ENCODE measurements at regions not wholly inside any gene's neighbourhood (a gene's known extent, or its start where the extent isn't known, plus 50 kb on each side); places are given as distances from the start of the nearest gene placed in this dataset.

GRCh38 chr18:45503990-45504389 lies 111.3 kb upstream of the SLC14A2 start:
- no peaks in the 10 kb centered on the region for H3K9me2 ChIP-seq (replicated peaks; ENCODE audit: insufficient read depth, low read length)
- no peaks in the 10 kb centered on the region for H4K20me1 ChIP-seq (ENCODE audit: insufficient read depth, low read depth, low read length)
- no peaks in the 10 kb centered on the region for H3K79me2 ChIP-seq (ENCODE audit: low read length)
- H3K27me3 ChIP-seq (ENCODE audit: low read length), result no peaks in the 10 kb centered on the region
- no peaks in the 10 kb centered on the region for H3K4me1 ChIP-seq (ENCODE audit: low read length)
- no peak overlapping the region for H3K27ac ChIP-seq (ENCODE audit: low read length)
- H2AFZ ChIP-seq (ENCODE audit: low read length), result no peak overlapping the region
- H3K4me2 ChIP-seq (ENCODE audit: low read depth, low read length, poor library complexity, severe bottlenecking), result no peak overlapping the region
- no peaks in the 10 kb centered on the region for H3K36me3 ChIP-seq (ENCODE audit: insufficient read depth, low read length)
- no peak overlapping the region for H3K4me3 ChIP-seq (ENCODE audit: low read length)
- no peaks in the 10 kb centered on the region for H3K9me3 ChIP-seq (ENCODE audit: low read length)
- no peak for DNase-seq
- no peak overlapping the region for H3K9ac ChIP-seq (ENCODE audit: low read length)

- DNase-seq, result no peak
- no peaks in the 10 kb centered on the region for H3K9me3 ChIP-seq (ENCODE audit: low read length)
- no peaks in the 10 kb centered on the region for H3K79me2 ChIP-seq (ENCODE audit: low read length)
- H3K27ac ChIP-seq (ENCODE audit: low read length), result no peak overlapping the region
- no peak overlapping the region for H3K4me2 ChIP-seq (ENCODE audit: low read depth, low read length, poor library complexity, severe bottlenecking)
- H3K4me1 ChIP-seq (ENCODE audit: low read length), result no peaks in the 10 kb centered on the region
- H3K4me3 ChIP-seq (ENCODE audit: low read length), result no peak overlapping the region
- no peaks in the 10 kb centered on the region for H3K36me3 ChIP-seq (ENCODE audit: insufficient read depth, low read length)
- no peaks in the 10 kb centered on the region for H3K27me3 ChIP-seq (ENCODE audit: low read length)
- no peaks in the 10 kb centered on the region for H3K9me2 ChIP-seq (replicated peaks; ENCODE audit: insufficient read depth, low read length)
- no peak overlapping the region for H3K9ac ChIP-seq (ENCODE audit: low read length)
- no peak overlapping the region for H2AFZ ChIP-seq (ENCODE audit: low read length)
- H4K20me1 ChIP-seq (ENCODE audit: insufficient read depth, low read depth, low read length), result no peaks in the 10 kb centered on the region
These were observed 109.6 kb upstream of the SLC14A2 start for GRCh38 chr18:45505497-45506206.

- Histone ChIP-seq H3K36me3 (ENCODE audit: insufficient read depth, low read length) (no peaks in the 10 kb centered on the region), H2AFZ (ENCODE audit: low read length) (no peak overlapping the region), H3K9ac (ENCODE audit: low read length) (no peak overlapping the region), H3K27ac (ENCODE audit: low read length) (no peak overlapping the region), H3K4me2 (ENCODE audit: low read depth, low read length, poor library complexity, severe bottlenecking) (no peak overlapping the region), H3K9me3 (ENCODE audit: low read length) (no peaks in the 10 kb centered on the region), H3K4me1 (ENCODE audit: low read length) (no peaks in the 10 kb centered on the region), H4K20me1 (ENCODE audit: insufficient read depth, low read depth, low read length) (no peaks in the 10 kb centered on the region), H3K4me3 (ENCODE audit: low read length) (no peak overlapping the region), H3K27me3 (ENCODE audit: low read length) (no peaks in the 10 kb centered on the region), H3K79me2 (ENCODE audit: low read length) (no peaks in the 10 kb centered on the region), H3K9me2 (replicated peaks; ENCODE audit: insufficient read depth, low read length) (no peaks in the 10 kb centered on the region)
- no peak for DNase-seq
These were observed 108.3 kb upstream of the SLC14A2 start for GRCh38 chr18:45506951-45507350.

GRCh38 chr18:45509535-45509934 lies 105.7 kb upstream of the SLC14A2 start:
- Histone ChIP-seq H2AFZ (ENCODE audit: low read length) (no peak overlapping the region), H3K79me2 (ENCODE audit: low read length) (no peaks in the 10 kb centered on the region), H3K4me3 (ENCODE audit: low read length) (no peak overlapping the region), H3K9ac (ENCODE audit: low read length) (no peak overlapping the region), H4K20me1 (ENCODE audit: insufficient read depth, low read depth, low read length) (no peaks in the 10 kb centered on the region), H3K4me1 (ENCODE audit: low read length) (no peaks in the 10 kb centered on the region), H3K36me3 (ENCODE audit: insufficient read depth, low read length) (no peaks in the 10 kb centered on the region), H3K27ac (ENCODE audit: low read length) (no peak overlapping the region), H3K27me3 (ENCODE audit: low read length) (no peaks in the 10 kb centered on the region), H3K9me2 (replicated peaks; ENCODE audit: insufficient read depth, low read length) (no peaks in the 10 kb centered on the region), H3K9me3 (ENCODE audit: low read length) (no peaks in the 10 kb centered on the region), H3K4me2 (ENCODE audit: low read depth, low read length, poor library complexity, severe bottlenecking) (no peak overlapping the region)
- no peak for DNase-seq

- no peak overlapping the region for H2AFZ ChIP-seq (ENCODE audit: low read length)
- no peaks in the 10 kb centered on the region for H3K36me3 ChIP-seq (ENCODE audit: insufficient read depth, low read length)
- H3K9me3 ChIP-seq (ENCODE audit: low read length), result no peaks in the 10 kb centered on the region
- H3K9me2 ChIP-seq (replicated peaks; ENCODE audit: insufficient read depth, low read length), result no peaks in the 10 kb centered on the region
- no peaks in the 10 kb centered on the region for H4K20me1 ChIP-seq (ENCODE audit: insufficient read depth, low read depth, low read length)
- no peak overlapping the region for H3K9ac ChIP-seq (ENCODE audit: low read length)
- H3K27me3 ChIP-seq (ENCODE audit: low read length), result no peaks in the 10 kb centered on the region
- no peak overlapping the region for H3K27ac ChIP-seq (ENCODE audit: low read length)
- peaks cover 3% of the 10 kb centered on the region for H3K4me1 ChIP-seq (ENCODE audit: low read length)
- H3K4me2 ChIP-seq (ENCODE audit: low read depth, low read length, poor library complexity, severe bottlenecking), result no peak overlapping the region
- H3K4me3 ChIP-seq (ENCODE audit: low read length), result no peak overlapping the region
- no peak for DNase-seq
- H3K79me2 ChIP-seq (ENCODE audit: low read length), result no peaks in the 10 kb centered on the region
These were observed 104.6 kb upstream of the SLC14A2 start for GRCh38 chr18:45510656-45511055.

GRCh38 chr18:45512363-45512953 lies 102.8 kb upstream of the SLC14A2 start:
- Histone ChIP-seq H3K4me3 (ENCODE audit: low read length) (no peak overlapping the region), H3K36me3 (ENCODE audit: insufficient read depth, low read length) (no peaks in the 10 kb centered on the region), H3K79me2 (ENCODE audit: low read length) (no peaks in the 10 kb centered on the region), H2AFZ (ENCODE audit: low read length) (no peak overlapping the region), H3K4me1 (ENCODE audit: low read length) (peaks cover 5% of the 10 kb centered on the region), H3K27me3 (ENCODE audit: low read length) (no peaks in the 10 kb centered on the region), H3K9ac (ENCODE audit: low read length) (no peak overlapping the region), H3K4me2 (ENCODE audit: low read depth, low read length, poor library complexity, severe bottlenecking) (no peak overlapping the region), H3K27ac (ENCODE audit: low read length) (no peak overlapping the region), H3K9me3 (ENCODE audit: low read length) (no peaks in the 10 kb centered on the region), H3K9me2 (replicated peaks; ENCODE audit: insufficient read depth, low read length) (no peaks in the 10 kb centered on the region), H4K20me1 (ENCODE audit: insufficient read depth, low read depth, low read length) (no peaks in the 10 kb centered on the region)
- no peak for DNase-seq

- Histone ChIP-seq H2AFZ (ENCODE audit: low read length) (no peak overlapping the region), H3K27ac (ENCODE audit: low read length) (no peak overlapping the region), H3K4me1 (ENCODE audit: low read length) (peaks cover 5% of the 10 kb centered on the region)
These were observed 98.0 kb upstream of the SLC14A2 start for GRCh38 chr18:45517181-45517741.

GRCh38 chr18:45518311-45519155 lies 96.7 kb upstream of the SLC14A2 start:
- no peak for DNase-seq
- Histone ChIP-seq H3K27ac (ENCODE audit: low read length) (no peak overlapping the region), H2AFZ (ENCODE audit: low read length) (no peak overlapping the region), H3K79me2 (ENCODE audit: low read length) (no peaks in the 10 kb centered on the region), H3K9me2 (replicated peaks; ENCODE audit: insufficient read depth, low read length) (no peaks in the 10 kb centered on the region), H3K4me2 (ENCODE audit: low read depth, low read length, poor library complexity, severe bottlenecking) (no peak overlapping the region), H3K9me3 (ENCODE audit: low read length) (no peaks in the 10 kb centered on the region), H3K4me3 (ENCODE audit: low read length) (no peak overlapping the region), H3K4me1 (ENCODE audit: low read length) (peaks cover 5% of the 10 kb centered on the region), H3K27me3 (ENCODE audit: low read length) (no peaks in the 10 kb centered on the region; the same call in 1 of the 2 replicates), H4K20me1 (ENCODE audit: insufficient read depth, low read depth, low read length) (no peaks in the 10 kb centered on the region), H3K9ac (ENCODE audit: low read length) (no peak overlapping the region), H3K36me3 (ENCODE audit: insufficient read depth, low read length) (no peaks in the 10 kb centered on the region)

More at GRCh38 chr18:45517181-45517741, 98.0 kb upstream of the SLC14A2 start:
- H3K36me3 ChIP-seq (ENCODE audit: insufficient read depth, low read length), result no peaks in the 10 kb centered on the region
- no peak overlapping the region for H3K4me3 ChIP-seq (ENCODE audit: low read length)
- H3K9ac ChIP-seq (ENCODE audit: low read length), result no peak overlapping the region
- no peaks in the 10 kb centered on the region for H3K9me2 ChIP-seq (replicated peaks; ENCODE audit: insufficient read depth, low read length)
- H3K4me2 ChIP-seq (ENCODE audit: low read depth, low read length, poor library complexity, severe bottlenecking), result no peak overlapping the region
- H3K27me3 ChIP-seq (ENCODE audit: low read length), result no peaks in the 10 kb centered on the region
- no peaks in the 10 kb centered on the region for H3K79me2 ChIP-seq (ENCODE audit: low read length)
- DNase-seq, result no peak
- H3K9me3 ChIP-seq (ENCODE audit: low read length), result no peaks in the 10 kb centered on the region
- no peaks in the 10 kb centered on the region for H4K20me1 ChIP-seq (ENCODE audit: insufficient read depth, low read depth, low read length)

Data from Karpas-422 (cell line).